Panc1 (cell line): ENCODE measurements at regions not wholly inside any gene's neighbourhood (a gene's known extent, or its start where the extent isn't known, plus 50 kb on each side); places are given as distances from the start of the nearest gene placed in this dataset.

Experiments
- ATAC-seq: fragments of 200-7000 bp; cut with Tn5 transposase; 2 replicates; pipeline ENCODE4 v1.9.1; 2020; ENCODE audit warnings: mild to moderate bottlenecking, moderate library complexity
- BruUV-seq: library from RNA; stranded (reverse); fragments of 400-500 nt; replicated peaks from 2 replicates; lab custom pipeline; 2021; lab: Mats Ljungman, UMichigan
- CTCF ChIA-PET: fragments of 300-600 bp; sonication (Branson Sonifier 250); formaldehyde crosslinking; loops from one replicate; lab custom pipeline; 2022; ENCODE audit warnings: antibody characterized with exemption; lab: Charles Lee
- POLR2A ChIA-PET: fragments of 300-600 bp; sonication (Branson Sonifier 250); formaldehyde crosslinking; loops from one replicate; lab custom pipeline; 2022; ENCODE audit warnings: antibody characterized with exemption; lab: Charles Lee
- DNase-seq: peaks from one replicate; pipeline ENCODE4 v3.0.0-alpha.2; 2010; ENCODE audit warnings: low read depth, low spot score
- H3K27ac ChIP-seq: 2 replicates; pipeline ENCODE4 v1.5.1; 2011; ENCODE audit warnings: mild to moderate bottlenecking, low read length, inconsistent platforms
- H3K27me3 ChIP-seq: fragments of 200-500 bp; sonication (Bioruptor generic); 2 replicates; pipeline ENCODE4 v1.6.0; 2014; ENCODE audit warnings: low read length, inconsistent platforms; ENCODE audit not compliant: control insufficient read depth, insufficient read depth
- H3K36me3 ChIP-seq: fragments of 200-500 bp; sonication (Bioruptor generic); 2 replicates; pipeline ENCODE4 v1.5.1; 2014; ENCODE audit warnings: inconsistent platforms, mild to moderate bottlenecking, low read length, moderate library complexity; ENCODE audit not compliant: control insufficient read depth, insufficient read depth
- H3K4me1 ChIP-seq: 2 replicates; pipeline ENCODE4 v1.5.1; 2011; ENCODE audit warnings: inconsistent platforms, mild to moderate bottlenecking, low read length, moderate library complexity; ENCODE audit not compliant: control insufficient read depth, insufficient read depth
- H3K4me3 ChIP-seq, 2 experiments: 2 replicates each; pipeline ENCODE4 v1.5.1; 2011 to 2012; ENCODE audit warnings: low read depth in 2 of 2, low read length in 2 of 2, mild to moderate bottlenecking in 2 of 2, inconsistent platforms in 1 of 2, moderate library complexity in 1 of 2
- H3K9me3 ChIP-seq: fragments of 200-500 bp; sonication (Bioruptor generic); 2 replicates; pipeline ENCODE4 v1.5.1; 2014; ENCODE audit warnings: low read depth, mild to moderate bottlenecking, inconsistent platforms, low read length, moderate library complexity; ENCODE audit not compliant: control insufficient read depth, insufficient read depth
- POLR2AphosphoS5 ChIP-seq: IDR thresholded peaks from 2 replicates; pipeline ENCODE4 v1.6.1; 2012; ENCODE audit warnings: mild to moderate bottlenecking, low read depth, low read length, moderate library complexity
- SIN3A ChIP-seq: IDR thresholded peaks from 2 replicates; pipeline ENCODE4 v1.6.1; 2012; ENCODE audit warnings: low read depth, mild to moderate bottlenecking, low read length, moderate library complexity, borderline replicate concordance; ENCODE audit not compliant: insufficient read depth
- TCF7L2 ChIP-seq: IDR thresholded peaks from 2 replicates; pipeline ENCODE4 v1.6.1; 2011; ENCODE audit warnings: mild to moderate bottlenecking, low read depth, low read length, inconsistent platforms
- in situ Hi-C: cut with HindIII; loops from 2 replicates; pipeline ENCODE4 v1.10.0; 2016; ENCODE audit warnings: low sequenced_read_pairs, low pct_unique_long_range_greater_than_20kb
- intact Hi-C: fragments of 100-400 bp; cut with micrococcal nuclease; formaldehyde crosslinking; loops from one replicate; pipeline ENCODE4 v1.10.0; 2022; ENCODE audit not compliant: unreplicated experiment
- TF ChIP-seq, protein P1 (sequence below): fragments of 450-650 bp; IDR thresholded peaks from 2 replicates; pipeline ENCODE4 v1.5.1; 2017; ENCODE audit warnings: mild to moderate bottlenecking
- TF ChIP-seq, protein P2 (sequence below), 2 experiments: IDR thresholded peaks; 2 replicates each; pipeline ENCODE4 v1.6.1; 2011 to 2012; ENCODE audit warnings: low read depth in 2 of 2, control low read depth in 1 of 2, low read length in 1 of 2, mild to moderate bottlenecking in 1 of 2, moderate library complexity in 1 of 2; ENCODE audit not compliant: insufficient read depth in 1 of 2

DNA sequence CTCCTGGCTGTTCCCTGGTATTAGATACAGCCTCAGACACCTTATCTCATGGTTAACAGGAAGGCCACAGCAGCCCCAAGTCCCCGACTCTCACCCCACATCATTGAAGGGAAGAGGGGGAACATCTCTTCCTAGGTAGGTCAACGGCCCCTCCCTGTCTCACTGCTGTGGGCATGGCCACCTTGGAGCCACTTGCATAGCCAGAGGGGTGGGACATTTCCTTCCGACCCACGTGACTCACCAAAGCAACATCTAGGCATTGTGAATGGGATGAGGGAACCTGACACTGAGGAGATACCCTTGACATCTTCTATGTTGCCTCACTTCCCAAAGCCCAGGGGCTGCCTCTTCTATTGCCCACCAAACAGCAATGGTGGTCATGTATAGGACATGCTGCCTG is 68.5 kb upstream of the GPR26 start:
- ChIA-PET CTCF (no interaction called here), POLR2A (no interaction called here)
- BruUV-seq = no TSS peak
- DNase-seq (no peak), ATAC-seq (no peak)
- Histone ChIP-seq H3K27ac (no peak overlapping the region), H3K4me1 (no peaks in the 10 kb centered on the region), H3K36me3 (no peaks in the 10 kb centered on the region), H3K4me3 (no peak overlapping the region), H3K27me3 (peaks cover 6% of the 10 kb centered on the region; the same call in 1 of the 2 replicates), H3K9me3 (no peaks in the 10 kb centered on the region)
- in situ Hi-C loops (no loop called here), intact Hi-C loops (no loop called here)
- TF ChIP-seq, protein P1, sequence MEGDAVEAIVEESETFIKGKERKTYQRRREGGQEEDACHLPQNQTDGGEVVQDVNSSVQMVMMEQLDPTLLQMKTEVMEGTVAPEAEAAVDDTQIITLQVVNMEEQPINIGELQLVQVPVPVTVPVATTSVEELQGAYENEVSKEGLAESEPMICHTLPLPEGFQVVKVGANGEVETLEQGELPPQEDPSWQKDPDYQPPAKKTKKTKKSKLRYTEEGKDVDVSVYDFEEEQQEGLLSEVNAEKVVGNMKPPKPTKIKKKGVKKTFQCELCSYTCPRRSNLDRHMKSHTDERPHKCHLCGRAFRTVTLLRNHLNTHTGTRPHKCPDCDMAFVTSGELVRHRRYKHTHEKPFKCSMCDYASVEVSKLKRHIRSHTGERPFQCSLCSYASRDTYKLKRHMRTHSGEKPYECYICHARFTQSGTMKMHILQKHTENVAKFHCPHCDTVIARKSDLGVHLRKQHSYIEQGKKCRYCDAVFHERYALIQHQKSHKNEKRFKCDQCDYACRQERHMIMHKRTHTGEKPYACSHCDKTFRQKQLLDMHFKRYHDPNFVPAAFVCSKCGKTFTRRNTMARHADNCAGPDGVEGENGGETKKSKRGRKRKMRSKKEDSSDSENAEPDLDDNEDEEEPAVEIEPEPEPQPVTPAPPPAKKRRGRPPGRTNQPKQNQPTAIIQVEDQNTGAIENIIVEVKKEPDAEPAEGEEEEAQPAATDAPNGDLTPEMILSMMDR = no peak
- no peak for TF ChIP-seq TCF7L2
- no peak for TF ChIP-seq SIN3A
- TF ChIP-seq, protein P2, sequence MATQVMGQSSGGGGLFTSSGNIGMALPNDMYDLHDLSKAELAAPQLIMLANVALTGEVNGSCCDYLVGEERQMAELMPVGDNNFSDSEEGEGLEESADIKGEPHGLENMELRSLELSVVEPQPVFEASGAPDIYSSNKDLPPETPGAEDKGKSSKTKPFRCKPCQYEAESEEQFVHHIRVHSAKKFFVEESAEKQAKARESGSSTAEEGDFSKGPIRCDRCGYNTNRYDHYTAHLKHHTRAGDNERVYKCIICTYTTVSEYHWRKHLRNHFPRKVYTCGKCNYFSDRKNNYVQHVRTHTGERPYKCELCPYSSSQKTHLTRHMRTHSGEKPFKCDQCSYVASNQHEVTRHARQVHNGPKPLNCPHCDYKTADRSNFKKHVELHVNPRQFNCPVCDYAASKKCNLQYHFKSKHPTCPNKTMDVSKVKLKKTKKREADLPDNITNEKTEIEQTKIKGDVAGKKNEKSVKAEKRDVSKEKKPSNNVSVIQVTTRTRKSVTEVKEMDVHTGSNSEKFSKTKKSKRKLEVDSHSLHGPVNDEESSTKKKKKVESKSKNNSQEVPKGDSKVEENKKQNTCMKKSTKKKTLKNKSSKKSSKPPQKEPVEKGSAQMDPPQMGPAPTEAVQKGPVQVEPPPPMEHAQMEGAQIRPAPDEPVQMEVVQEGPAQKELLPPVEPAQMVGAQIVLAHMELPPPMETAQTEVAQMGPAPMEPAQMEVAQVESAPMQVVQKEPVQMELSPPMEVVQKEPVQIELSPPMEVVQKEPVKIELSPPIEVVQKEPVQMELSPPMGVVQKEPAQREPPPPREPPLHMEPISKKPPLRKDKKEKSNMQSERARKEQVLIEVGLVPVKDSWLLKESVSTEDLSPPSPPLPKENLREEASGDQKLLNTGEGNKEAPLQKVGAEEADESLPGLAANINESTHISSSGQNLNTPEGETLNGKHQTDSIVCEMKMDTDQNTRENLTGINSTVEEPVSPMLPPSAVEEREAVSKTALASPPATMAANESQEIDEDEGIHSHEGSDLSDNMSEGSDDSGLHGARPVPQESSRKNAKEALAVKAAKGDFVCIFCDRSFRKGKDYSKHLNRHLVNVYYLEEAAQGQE (IDR thresholded peaks at IDR 0.05; ENCODE audit: insufficient read depth in 1 of 2, low read depth in 2 of 2, low read length in 1 of 2) = no peak
- no peak for TF ChIP-seq POLR2AphosphoS5

DNA sequence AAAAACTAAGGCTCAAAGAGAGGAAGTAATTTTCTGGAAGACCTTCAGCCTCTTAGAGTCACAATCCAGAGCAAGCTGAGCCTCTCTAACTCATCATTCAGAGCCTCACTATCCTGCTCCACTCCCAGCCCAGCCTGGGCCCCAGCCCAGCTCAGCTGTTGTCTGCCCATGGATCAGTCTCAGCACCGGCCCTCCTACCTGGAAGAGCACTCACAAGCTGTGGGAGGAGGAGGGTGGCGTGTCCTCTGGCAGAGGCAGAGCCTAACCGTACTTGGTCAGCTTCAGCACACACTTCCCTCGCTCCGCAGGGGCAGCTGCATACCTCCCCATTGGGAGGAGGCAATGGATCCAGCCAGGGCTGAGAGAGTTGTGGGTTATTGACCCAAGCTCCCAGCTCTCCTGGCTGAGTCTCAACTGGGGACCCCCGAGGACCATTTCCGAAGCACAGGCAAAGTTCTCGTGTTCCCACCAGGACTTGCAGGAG is 66.7 kb upstream of the GPR26 start:
- no peaks in the 10 kb centered on the region for H3K4me1 ChIP-seq
- intact Hi-C loops = no loop called here
- CTCF ChIA-PET = no interaction called here

DNA sequence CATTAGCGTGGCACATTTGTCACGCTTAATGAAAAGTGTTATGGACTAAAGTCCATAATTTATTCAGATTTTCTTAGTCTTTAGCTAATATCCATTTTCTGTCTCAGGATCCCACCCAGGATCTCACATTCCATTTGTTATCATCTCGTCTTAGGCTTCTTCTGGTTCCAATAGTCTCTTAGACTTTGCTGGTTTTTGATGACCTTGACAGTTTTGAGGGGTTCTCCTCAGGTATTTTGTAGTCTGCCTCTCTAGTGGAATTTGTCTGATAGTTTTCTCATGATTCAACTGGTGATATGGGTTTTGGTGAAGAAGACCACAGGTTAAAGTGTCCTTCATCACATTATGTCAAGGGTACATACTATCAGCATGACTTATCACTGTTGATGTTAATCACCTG is 66.0 kb upstream of the GPR26 start:
- no TSS peak for BruUV-seq
- TF ChIP-seq SIN3A (no peak), POLR2AphosphoS5 (no peak), TCF7L2 (no peak)
- TF ChIP-seq, protein P1 = no peak
- TF ChIP-seq, protein P2 (IDR thresholded peaks at IDR 0.05; ENCODE audit: insufficient read depth in 1 of 2, low read depth in 2 of 2, low read length in 1 of 2) = no peak
- H3K27me3 ChIP-seq = peaks cover 18% of the 10 kb centered on the region
- intact Hi-C loops = no loop called here
- no peak overlapping the region for H3K4me3 ChIP-seq
- in situ Hi-C loops = no loop called here
- H3K4me1 ChIP-seq = no peaks in the 10 kb centered on the region
- no peak overlapping the region for H3K27ac ChIP-seq
- ATAC-seq = no peak
- no peak for DNase-seq
- ChIA-PET CTCF (no interaction called here), POLR2A (no interaction called here)
- H3K9me3 ChIP-seq = no peaks in the 10 kb centered on the region
- no peaks in the 10 kb centered on the region for H3K36me3 ChIP-seq

More for the DNA sequence above, 66.7 kb upstream of the GPR26 start:
- Histone ChIP-seq H3K36me3 (no peaks in the 10 kb centered on the region), H3K4me3 (no peak overlapping the region), H3K9me3 (no peaks in the 10 kb centered on the region), H3K27me3 (peaks cover 13% of the 10 kb centered on the region), H3K27ac (no peak overlapping the region)
- ATAC-seq (no peak), DNase-seq (no peak)
- no TSS peak for BruUV-seq
- POLR2A ChIA-PET = no interaction called here
- in situ Hi-C loops = no loop called here
- TF ChIP-seq POLR2AphosphoS5 (no peak), TCF7L2 (no peak), SIN3A (no peak)
